ENCODE measurements at regions not wholly inside any gene's neighbourhood (a gene's known extent, or its start where the extent isn't known, plus 50 kb on each side); places are given as distances from the start of the nearest gene placed in this dataset.
"Not testable (repeated sequence)": the region's sequence is repeated elsewhere in the genome, so short reads cannot be mapped to it uniquely, and the experiment has no call there.

- no peak overlapping the region for H3K4me3 Mint-ChIP-seq
- H3K27ac Mint-ChIP-seq, result no peak overlapping the region
- H3K9me3 Mint-ChIP-seq, result peaks cover 16% of the 10 kb centered on the region
- intact Hi-C loops (cut with micrococcal nuclease), result no loop called here
- H3K27me3 Mint-ChIP-seq (ENCODE audit: insufficient read depth), result no peaks in the 10 kb centered on the region
- H3K4me1 Mint-ChIP-seq (ENCODE audit: low read depth), result no peaks in the 10 kb centered on the region
- DNase-seq (ENCODE audit: low spot score), result no peak
- no peaks in the 10 kb centered on the region for H3K36me3 Mint-ChIP-seq (ENCODE audit: low read depth)
Observed at GRCh38 chr5:33198836-33199235, 241.9 kb upstream of the TARS1 start.

- no peaks in the 10 kb centered on the region for H3K36me3 Mint-ChIP-seq (ENCODE audit: low read depth)
- intact Hi-C loops (cut with micrococcal nuclease), result no loop called here
- H3K9me3 Mint-ChIP-seq, result no peaks in the 10 kb centered on the region
- no peak overlapping the region for H3K27ac Mint-ChIP-seq
- H3K4me3 Mint-ChIP-seq, result no peak overlapping the region
- no peak for DNase-seq (ENCODE audit: low spot score)
- no peaks in the 10 kb centered on the region for H3K4me1 Mint-ChIP-seq (ENCODE audit: low read depth)
- H3K27me3 Mint-ChIP-seq (ENCODE audit: insufficient read depth), result no peaks in the 10 kb centered on the region
Observed at GRCh38 chr5:33203931-33204330, 236.8 kb upstream of the TARS1 start.

GRCh38 chr5:33205079-33205478, 235.7 kb upstream of the TARS1 start:
- Mint-ChIP-seq H3K27ac (no peak overlapping the region), H3K27me3 (ENCODE audit: insufficient read depth) (no peaks in the 10 kb centered on the region), H3K36me3 (ENCODE audit: low read depth) (no peaks in the 10 kb centered on the region), H3K4me1 (ENCODE audit: low read depth) (no peaks in the 10 kb centered on the region), H3K9me3 (no peaks in the 10 kb centered on the region), H3K4me3 (no peak overlapping the region)
- intact Hi-C loops (cut with micrococcal nuclease), result no loop called here
- no peak for DNase-seq (ENCODE audit: low spot score)

GRCh38 chr5:33205727-33206410, 234.9 kb upstream of the TARS1 start:
- Mint-ChIP-seq H3K4me3 (no peak overlapping the region), H3K9me3 (no peaks in the 10 kb centered on the region), H3K36me3 (ENCODE audit: low read depth) (no peaks in the 10 kb centered on the region), H3K4me1 (ENCODE audit: low read depth) (no peaks in the 10 kb centered on the region), H3K27ac (no peak overlapping the region), H3K27me3 (ENCODE audit: insufficient read depth) (no peaks in the 10 kb centered on the region)
- intact Hi-C loops (cut with micrococcal nuclease), result no loop called here
- no peak for DNase-seq (ENCODE audit: low spot score)

- H3K27ac Mint-ChIP-seq, result no peak overlapping the region
- H3K36me3 Mint-ChIP-seq (ENCODE audit: low read depth), result no peaks in the 10 kb centered on the region
- H3K4me1 Mint-ChIP-seq (ENCODE audit: low read depth), result no peaks in the 10 kb centered on the region
- no peak for DNase-seq (ENCODE audit: low spot score)
- peaks cover 2% of the 10 kb centered on the region for H3K27me3 Mint-ChIP-seq (ENCODE audit: insufficient read depth)
- intact Hi-C loops (cut with micrococcal nuclease), result no loop called here
- no peak overlapping the region for H3K4me3 Mint-ChIP-seq
- H3K9me3 Mint-ChIP-seq, result no peaks in the 10 kb centered on the region
Observed at GRCh38 chr5:33206962-33207506, 233.7 kb upstream of the TARS1 start.

GRCh38 chr5:33209252-33209651, 231.5 kb upstream of the TARS1 start:
- Mint-ChIP-seq H3K4me1 (ENCODE audit: low read depth) (no peaks in the 10 kb centered on the region), H3K9me3 (no peaks in the 10 kb centered on the region), H3K4me3 (no peak overlapping the region), H3K27ac (no peak overlapping the region), H3K36me3 (ENCODE audit: low read depth) (no peaks in the 10 kb centered on the region), H3K27me3 (ENCODE audit: insufficient read depth) (peaks cover 2% of the 10 kb centered on the region)
- intact Hi-C loops (cut with micrococcal nuclease), result no loop called here
- no peak for DNase-seq (ENCODE audit: low spot score)

GRCh38 chr5:33210221-33210620, 230.5 kb upstream of the TARS1 start:
- H3K27me3 Mint-ChIP-seq (ENCODE audit: insufficient read depth); H3K9me3 Mint-ChIP-seq; H3K4me1 Mint-ChIP-seq (ENCODE audit: low read depth); DNase-seq (ENCODE audit: low spot score); H3K4me3 Mint-ChIP-seq; intact Hi-C loops (cut with micrococcal nuclease); H3K36me3 Mint-ChIP-seq (ENCODE audit: low read depth); H3K27ac Mint-ChIP-seq: not testable (repeated sequence)

GRCh38 chr5:33210978-33211377, 229.8 kb upstream of the TARS1 start:
- Mint-ChIP-seq H3K27me3 (ENCODE audit: insufficient read depth) (peaks cover 2% of the 10 kb centered on the region), H3K27ac (no peak overlapping the region), H3K9me3 (no peaks in the 10 kb centered on the region), H3K4me1 (ENCODE audit: low read depth) (no peaks in the 10 kb centered on the region), H3K36me3 (ENCODE audit: low read depth) (no peaks in the 10 kb centered on the region), H3K4me3 (no peak overlapping the region)
- DNase-seq (ENCODE audit: low spot score), result no peak
- intact Hi-C loops (cut with micrococcal nuclease), result no loop called here

- no peaks in the 10 kb centered on the region for H3K4me1 Mint-ChIP-seq (ENCODE audit: low read depth)
- DNase-seq (ENCODE audit: low spot score), result no peak
- H3K36me3 Mint-ChIP-seq (ENCODE audit: low read depth), result no peaks in the 10 kb centered on the region
- no peaks in the 10 kb centered on the region for H3K9me3 Mint-ChIP-seq
- intact Hi-C loops (cut with micrococcal nuclease), result no loop called here
- H3K27ac Mint-ChIP-seq, result no peak overlapping the region
- no peak overlapping the region for H3K4me3 Mint-ChIP-seq
- peaks cover 2% of the 10 kb centered on the region for H3K27me3 Mint-ChIP-seq (ENCODE audit: insufficient read depth)
Observed at GRCh38 chr5:33212439-33212838, 228.3 kb upstream of the TARS1 start.

GRCh38 chr5:33212900-33213299, 227.9 kb upstream of the TARS1 start:
- no peaks in the 10 kb centered on the region for H3K9me3 Mint-ChIP-seq
- peaks cover 2% of the 10 kb centered on the region for H3K27me3 Mint-ChIP-seq (ENCODE audit: insufficient read depth)
- DNase-seq (ENCODE audit: low spot score), result no peak
- H3K27ac Mint-ChIP-seq, result no peak overlapping the region
- H3K4me3 Mint-ChIP-seq, result no peak overlapping the region
- no peaks in the 10 kb centered on the region for H3K36me3 Mint-ChIP-seq (ENCODE audit: low read depth)
- no peaks in the 10 kb centered on the region for H3K4me1 Mint-ChIP-seq (ENCODE audit: low read depth)
- intact Hi-C loops (cut with micrococcal nuclease), result no loop called here

GRCh38 chr5:33223563-33224284, 217.0 kb upstream of the TARS1 start:
- no peaks in the 10 kb centered on the region for H3K4me1 Mint-ChIP-seq (ENCODE audit: low read depth)
- no peak overlapping the region for H3K27ac Mint-ChIP-seq
- no peak overlapping the region for H3K4me3 Mint-ChIP-seq
- H3K27me3 Mint-ChIP-seq (ENCODE audit: insufficient read depth), result no peaks in the 10 kb centered on the region
- intact Hi-C loops (cut with micrococcal nuclease), result no loop called here
- no peaks in the 10 kb centered on the region for H3K9me3 Mint-ChIP-seq
- H3K36me3 Mint-ChIP-seq (ENCODE audit: low read depth), result no peaks in the 10 kb centered on the region
- DNase-seq (ENCODE audit: low spot score), result no peak

GRCh38 chr5:33224285-33224961, 216.3 kb upstream of the TARS1 start:
- intact Hi-C loops (cut with micrococcal nuclease), result no loop called here
- Mint-ChIP-seq H3K4me1 (ENCODE audit: low read depth) (no peaks in the 10 kb centered on the region), H3K4me3 (no peak overlapping the region), H3K36me3 (ENCODE audit: low read depth) (no peaks in the 10 kb centered on the region), H3K27me3 (ENCODE audit: insufficient read depth) (no peaks in the 10 kb centered on the region), H3K9me3 (no peaks in the 10 kb centered on the region), H3K27ac (no peak overlapping the region)
- DNase-seq (ENCODE audit: low spot score), result no peak

- Mint-ChIP-seq H3K9me3 (no peaks in the 10 kb centered on the region), H3K4me3 (no peak overlapping the region), H3K4me1 (ENCODE audit: low read depth) (no peaks in the 10 kb centered on the region), H3K27ac (no peak overlapping the region), H3K27me3 (ENCODE audit: insufficient read depth) (no peaks in the 10 kb centered on the region), H3K36me3 (ENCODE audit: low read depth) (no peaks in the 10 kb centered on the region)
- no peak for DNase-seq (ENCODE audit: low spot score)
- intact Hi-C loops (cut with micrococcal nuclease), result no loop called here
Observed at GRCh38 chr5:33227247-33227646, 213.5 kb upstream of the TARS1 start.

All from activated T-helper 1 cell treated with anti-CD3 and anti-CD28 coated beads, Interleukin-12 subunit alpha, Interleukin-12 subunit beta, Interleukin-2, Interleukin-4 antibody, amounts not matched to agents 30 ng/mL and 10 ng/mL and 1 ng/mL, durations not matched to agents 14 hours and 24 hours and 36 hours (primary cell).